Loucy (cell line): ENCODE measurements at regions not wholly inside any gene's neighbourhood (a gene's known extent, or its start where the extent isn't known, plus 50 kb on each side); places are given as distances from the start of the nearest gene placed in this dataset.

ENCODE experiments used
- H2AFZ ChIP-seq: fragments of 200-600 bp; sonication (generic); 2 replicates; pipeline ENCODE4 v1.6.0; 2016; ENCODE audit warnings: antibody characterized with exemption, mild to moderate bottlenecking, low read length, moderate library complexity
- H3F3A ChIP-seq: fragments of 200-600 bp; 2 replicates; pipeline ENCODE4 v1.6.0; 2016; ENCODE audit warnings: antibody characterized with exemption, low read depth, mild to moderate bottlenecking
- H3K27me3 ChIP-seq: fragments of 200-600 bp; sonication (generic); 2 replicates; pipeline ENCODE4 v1.6.1; 2014; ENCODE audit warnings: low read length, mild to moderate bottlenecking; ENCODE audit not compliant: insufficient read depth, poor library complexity, severe bottlenecking
- H3K36me3 ChIP-seq: fragments of 200-600 bp; sonication (generic); 2 replicates; pipeline ENCODE4 v1.6.1; 2016; ENCODE audit warnings: low read length; ENCODE audit not compliant: insufficient read depth
- H3K4me1 ChIP-seq: fragments of 200-600 bp; sonication (generic); 2 replicates; pipeline ENCODE4 v1.5.1; 2014; ENCODE audit warnings: low read length, mild to moderate bottlenecking; ENCODE audit not compliant: insufficient read depth, poor library complexity, severe bottlenecking
- H3K4me2 ChIP-seq: fragments of 200-600 bp; sonication (generic); 2 replicates; pipeline ENCODE4 v1.6.0; 2014; ENCODE audit warnings: antibody characterized with exemption, low read length, low read depth, mild to moderate bottlenecking; ENCODE audit not compliant: poor library complexity, severe bottlenecking
- H3K4me3 ChIP-seq: fragments of 200-600 bp; sonication (generic); 2 replicates; pipeline ENCODE4 v1.5.1; 2014; ENCODE audit warnings: low read length, mild to moderate bottlenecking, mixed read lengths; ENCODE audit not compliant: poor library complexity, severe bottlenecking
- H3K79me2 ChIP-seq: fragments of 200-600 bp; sonication (generic); 2 replicates; pipeline ENCODE4 v1.6.1; 2014; ENCODE audit warnings: low read length; ENCODE audit not compliant: insufficient read depth
- H3K9ac ChIP-seq: fragments of 200-600 bp; sonication (generic); 2 replicates; pipeline ENCODE4 v1.6.0; 2014; ENCODE audit warnings: mild to moderate bottlenecking, low read depth, low read length, moderate library complexity; ENCODE audit not compliant: poor library complexity, severe bottlenecking
- H3K9me2 ChIP-seq: fragments of 200-600 bp; sonication (generic); replicated peaks from 2 replicates; pipeline ENCODE4 v1.6.1; 2016; ENCODE audit warnings: low read depth, low read length, mixed read lengths
- H3K9me3 ChIP-seq: fragments of 200-600 bp; sonication (generic); 2 replicates; pipeline ENCODE4 v1.6.1; 2014; ENCODE audit warnings: mild to moderate bottlenecking, antibody characterized with exemption, low read length, low read depth; ENCODE audit not compliant: insufficient read depth
- H4K20me1 ChIP-seq: fragments of 200-600 bp; sonication (generic); 2 replicates; pipeline ENCODE4 v1.6.0; 2014; ENCODE audit warnings: antibody characterized with exemption, low read length, mild to moderate bottlenecking; ENCODE audit not compliant: insufficient read depth, poor library complexity, severe bottlenecking
- CTCF ChIP-seq: fragments of 200-600 bp; sonication (generic); conservative IDR thresholded peaks from 2 replicates; pipeline ENCODE4 v1.5.1; 2014; ENCODE audit warnings: mild to moderate bottlenecking, antibody characterized with exemption, low read length
- EZH2phosphoT487 ChIP-seq: fragments of 200-600 bp; IDR thresholded peaks from 2 replicates; pipeline ENCODE4 v1.6.1; 2018; ENCODE audit warnings: antibody characterized with exemption, mild to moderate bottlenecking, moderate library complexity, borderline replicate concordance

GRCh38 chr6:99186417-99186816 is 163.1 kb downstream of the FAXC start:
- Histone ChIP-seq H3K4me2 (no peak overlapping the region), H2AFZ (no peak overlapping the region)

GRCh38 chr6:99185525-99185924 is 163.9 kb downstream of the FAXC start:
- H3K9me3 ChIP-seq, result no peaks in the 10 kb centered on the region; the same call in 1 of the 2 replicates
- H4K20me1 ChIP-seq, result no peaks in the 10 kb centered on the region
- no peak overlapping the region for H2AFZ ChIP-seq
- no peaks in the 10 kb centered on the region for H3K27me3 ChIP-seq
- no peaks in the 10 kb centered on the region for H3K79me2 ChIP-seq
- no peaks in the 10 kb centered on the region for H3F3A ChIP-seq
- no peaks in the 10 kb centered on the region for H3K9me2 ChIP-seq
- no peak overlapping the region for H3K4me3 ChIP-seq
- H3K9ac ChIP-seq, result no peak overlapping the region
- no peaks in the 10 kb centered on the region for H3K4me1 ChIP-seq
- no peaks in the 10 kb centered on the region for H3K36me3 ChIP-seq
- no peak for TF ChIP-seq EZH2phosphoT487
- no peak overlapping the region for H3K4me2 ChIP-seq

More at GRCh38 chr6:99186417-99186816, 163.1 kb downstream of the FAXC start:
- Histone ChIP-seq H3K9ac (no peak overlapping the region), H3K4me1 (no peaks in the 10 kb centered on the region), H4K20me1 (no peaks in the 10 kb centered on the region), H3K9me3 (no peaks in the 10 kb centered on the region; the same call in 1 of the 2 replicates), H3K4me3 (no peak overlapping the region), H3K36me3 (no peaks in the 10 kb centered on the region), H3F3A (no peaks in the 10 kb centered on the region), H3K27me3 (no peaks in the 10 kb centered on the region), H3K9me2 (no peaks in the 10 kb centered on the region), H3K79me2 (no peaks in the 10 kb centered on the region)
- TF ChIP-seq EZH2phosphoT487, result no peak
- TF ChIP-seq CTCF, result no peak

- Histone ChIP-seq H2AFZ (no peak overlapping the region), H3K9me2 (no peaks in the 10 kb centered on the region), H3K4me2 (no peak overlapping the region), H3F3A (no peaks in the 10 kb centered on the region), H3K9me3 (peaks cover 3% of the 10 kb centered on the region; the same call in 1 of the 2 replicates), H3K27me3 (no peaks in the 10 kb centered on the region), H4K20me1 (no peaks in the 10 kb centered on the region), H3K79me2 (no peaks in the 10 kb centered on the region), H3K36me3 (no peaks in the 10 kb centered on the region), H3K9ac (no peak overlapping the region), H3K4me1 (no peaks in the 10 kb centered on the region), H3K4me3 (no peak overlapping the region)
- no peak for TF ChIP-seq EZH2phosphoT487
- TF ChIP-seq CTCF, result no peak
Observed at GRCh38 chr6:99184696-99185095, 164.8 kb downstream of the FAXC start.

GRCh38 chr6:99183066-99183465 is 166.4 kb downstream of the FAXC start:
- Histone ChIP-seq H3K36me3 (no peaks in the 10 kb centered on the region), H3F3A (no peaks in the 10 kb centered on the region), H3K4me1 (no peaks in the 10 kb centered on the region), H4K20me1 (no peaks in the 10 kb centered on the region), H3K9ac (no peak overlapping the region), H3K27me3 (no peaks in the 10 kb centered on the region), H2AFZ (no peak overlapping the region), H3K4me2 (no peak overlapping the region), H3K79me2 (no peaks in the 10 kb centered on the region), H3K4me3 (no peak overlapping the region), H3K9me2 (no peaks in the 10 kb centered on the region), H3K9me3 (peaks cover 3% of the 10 kb centered on the region; the same call in 1 of the 2 replicates)
- TF ChIP-seq CTCF (no peak), EZH2phosphoT487 (no peak)
